PC-3 (cell line): ENCODE measurements at regions not wholly inside any gene's neighbourhood (a gene's known extent, or its start where the extent isn't known, plus 50 kb on each side); places are given as distances from the start of the nearest gene placed in this dataset.

Experiments
- ATAC-seq: fragments of 200-7000 bp; cut with Tn5 transposase; 2 replicates; pipeline ENCODE4 v1.9.1; 2020; ENCODE audit warnings: mild to moderate bottlenecking, moderate library complexity
- BruUV-seq: library from RNA; stranded (reverse); fragments of 400-500 nt; replicated peaks from 2 replicates; lab custom pipeline; 2021; lab: Mats Ljungman, UMichigan
- CTCF ChIA-PET: fragments of 300-600 bp; sonication (Branson Sonifier 250); formaldehyde crosslinking; loops from one replicate; lab custom pipeline; 2022; ENCODE audit warnings: antibody characterized with exemption; lab: Charles Lee
- POLR2A ChIA-PET: fragments of 300-600 bp; sonication (Branson Sonifier 250); formaldehyde crosslinking; loops from one replicate; lab custom pipeline; 2022; ENCODE audit warnings: antibody characterized with exemption; ENCODE audit not compliant: unreplicated experiment; lab: Charles Lee
- DNase-seq: peaks from one replicate; pipeline ENCODE4 v3.0.0-alpha.2; 2015
- H2AFZ ChIP-seq: fragments of 300-600 bp; sonication (generic); 2 replicates; pipeline ENCODE4 v1.6.0; 2016; ENCODE audit warnings: antibody characterized with exemption, low read length
- H3F3A ChIP-seq: fragments of 300-600 bp; sonication (generic); one replicate; pipeline ENCODE4 v1.6.0; 2017; ENCODE audit warnings: antibody characterized with exemption, low read length, control low read depth, mild to moderate bottlenecking; ENCODE audit not compliant: unreplicated experiment
- H3K27ac ChIP-seq: fragments of 300-600 bp; sonication (generic); 2 replicates; pipeline ENCODE4 v1.5.1; 2016; ENCODE audit warnings: mild to moderate bottlenecking, low read length
- H3K27me3 ChIP-seq: fragments of 300-600 bp; sonication (generic); 2 replicates; pipeline ENCODE4 v1.6.1; 2016; ENCODE audit warnings: low read length, mixed read lengths
- H3K36me3 ChIP-seq: fragments of 300-600 bp; sonication (generic); 2 replicates; pipeline ENCODE4 v1.6.1; 2016; ENCODE audit warnings: low read depth, mixed run types, low read length, mixed read lengths
- H3K4me1 ChIP-seq: fragments of 300-600 bp; sonication (generic); 2 replicates; pipeline ENCODE4 v1.5.1; 2016; ENCODE audit warnings: low read length; ENCODE audit not compliant: insufficient read depth
- H3K4me2 ChIP-seq: fragments of 300-600 bp; sonication (generic); 2 replicates; pipeline ENCODE4 v1.6.0; 2016; ENCODE audit warnings: low read length
- H3K4me3 ChIP-seq: fragments of 300-600 bp; sonication (generic); 2 replicates; pipeline ENCODE4 v1.5.1; 2016; ENCODE audit warnings: mild to moderate bottlenecking, low read length, mixed read lengths
- H3K79me2 ChIP-seq: fragments of 300-600 bp; sonication (generic); 2 replicates; pipeline ENCODE4 v1.6.1; 2017; ENCODE audit warnings: low read length, mixed read lengths
- H3K9ac ChIP-seq: fragments of 300-600 bp; sonication (generic); 2 replicates; pipeline ENCODE4 v1.6.0; 2016; ENCODE audit warnings: mild to moderate bottlenecking, low read length
- H3K9me2 ChIP-seq: fragments of 300-600 bp; sonication (generic); replicated peaks from 2 replicates; pipeline ENCODE4 v1.6.1; 2016; ENCODE audit warnings: mixed run types, low read length, mixed read lengths
- H3K9me3 ChIP-seq: fragments of 300-600 bp; sonication (generic); 2 replicates; pipeline ENCODE4 v1.6.1; 2016; ENCODE audit warnings: low read length, mixed read lengths
- H4K20me1 ChIP-seq: fragments of 300-600 bp; sonication (generic); 2 replicates; pipeline ENCODE4 v1.6.1; 2016; ENCODE audit warnings: low read length, mixed read lengths
- EZH2 ChIP-seq: fragments of 300-600 bp; sonication (generic); IDR thresholded peaks from one replicate; pipeline ENCODE4 v1.6.1; 2017; ENCODE audit warnings: antibody characterized with exemption, mild to moderate bottlenecking, low read length; ENCODE audit not compliant: unreplicated experiment
- EZH2phosphoT487 ChIP-seq: fragments of 300-600 bp; sonication (generic); IDR thresholded peaks from 2 replicates; pipeline ENCODE4 v1.6.1; 2018; ENCODE audit warnings: mild to moderate bottlenecking, antibody characterized with exemption, low read length, borderline replicate concordance
- intact Hi-C: fragments of 100-400 bp; cut with micrococcal nuclease; formaldehyde crosslinking; loops from 2 replicates; pipeline ENCODE4 v1.9.0; 2023
- TF ChIP-seq, protein P1 (sequence below): fragments of 300-600 bp; sonication (generic); conservative IDR thresholded peaks from 2 replicates; pipeline ENCODE4 v1.5.1; 2017; ENCODE audit warnings: antibody characterized with exemption, low read depth, mild to moderate bottlenecking, low read length

DNA sequence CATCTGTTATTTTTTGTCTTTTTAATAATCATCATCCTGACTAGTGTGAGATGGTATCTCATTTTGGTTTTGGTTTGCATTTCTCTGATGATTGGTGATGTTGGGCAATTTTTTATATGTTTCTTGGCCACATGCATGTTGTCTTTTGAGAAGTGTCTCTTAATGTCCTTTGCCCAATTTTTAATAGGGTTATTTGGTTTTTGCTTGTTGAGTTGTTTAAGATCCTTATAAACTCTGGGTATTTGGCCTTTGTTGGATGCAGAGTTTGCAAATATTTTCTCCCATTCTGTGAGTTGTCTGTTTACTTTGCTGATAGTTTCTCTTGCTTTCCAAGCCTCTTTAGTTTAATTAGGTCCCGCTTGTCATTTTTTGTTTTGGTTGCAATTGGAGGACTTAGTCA is 152.1 kb upstream of the MED14 start:
- intact Hi-C loops = no loop called here
- Histone ChIP-seq H3K9me2 (no peaks in the 10 kb centered on the region), H3K9ac (no peak overlapping the region), H3K36me3 (no peaks in the 10 kb centered on the region), H3K27me3 (no peaks in the 10 kb centered on the region), H3K4me1 (peaks cover 14% of the 10 kb centered on the region; the same call in 1 of the 2 replicates), H3K4me2 (peak overlapping the region; percentile 27), H3F3A (no peaks in the 10 kb centered on the region), H4K20me1 (no peaks in the 10 kb centered on the region), H3K27ac (no peak overlapping the region), H2AFZ (no peak overlapping the region), H3K4me3 (no peak overlapping the region), H3K79me2 (no peaks in the 10 kb centered on the region), H3K9me3 (no peaks in the 10 kb centered on the region)
- no TSS peak for BruUV-seq
- TF ChIP-seq EZH2 = no peak
- TF ChIP-seq, protein P1, sequence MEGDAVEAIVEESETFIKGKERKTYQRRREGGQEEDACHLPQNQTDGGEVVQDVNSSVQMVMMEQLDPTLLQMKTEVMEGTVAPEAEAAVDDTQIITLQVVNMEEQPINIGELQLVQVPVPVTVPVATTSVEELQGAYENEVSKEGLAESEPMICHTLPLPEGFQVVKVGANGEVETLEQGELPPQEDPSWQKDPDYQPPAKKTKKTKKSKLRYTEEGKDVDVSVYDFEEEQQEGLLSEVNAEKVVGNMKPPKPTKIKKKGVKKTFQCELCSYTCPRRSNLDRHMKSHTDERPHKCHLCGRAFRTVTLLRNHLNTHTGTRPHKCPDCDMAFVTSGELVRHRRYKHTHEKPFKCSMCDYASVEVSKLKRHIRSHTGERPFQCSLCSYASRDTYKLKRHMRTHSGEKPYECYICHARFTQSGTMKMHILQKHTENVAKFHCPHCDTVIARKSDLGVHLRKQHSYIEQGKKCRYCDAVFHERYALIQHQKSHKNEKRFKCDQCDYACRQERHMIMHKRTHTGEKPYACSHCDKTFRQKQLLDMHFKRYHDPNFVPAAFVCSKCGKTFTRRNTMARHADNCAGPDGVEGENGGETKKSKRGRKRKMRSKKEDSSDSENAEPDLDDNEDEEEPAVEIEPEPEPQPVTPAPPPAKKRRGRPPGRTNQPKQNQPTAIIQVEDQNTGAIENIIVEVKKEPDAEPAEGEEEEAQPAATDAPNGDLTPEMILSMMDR = no peak
- no peak for TF ChIP-seq EZH2phosphoT487
- peak; percentile 34 for DNase-seq
- ChIA-PET CTCF (no interaction called here), POLR2A (no interaction called here)
- peak; percentile 55 for ATAC-seq

DNA sequence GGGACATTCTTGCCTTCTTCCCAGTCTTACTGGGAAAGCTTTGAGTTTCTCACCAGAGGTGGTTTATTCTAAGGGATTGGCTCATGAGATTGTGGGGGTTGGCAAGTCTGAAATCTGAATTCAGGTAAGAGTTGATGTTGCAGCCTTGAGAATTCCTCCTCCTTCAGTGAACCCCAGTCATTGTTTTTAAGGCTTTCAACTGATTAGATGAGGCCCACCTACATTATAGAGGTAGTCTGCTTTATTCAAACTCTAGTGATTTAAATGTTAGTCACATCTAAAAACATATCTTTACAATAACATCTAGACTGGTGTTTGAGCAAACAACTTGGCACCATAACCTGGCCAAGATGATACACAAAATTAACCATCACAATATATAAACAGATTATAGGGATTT is 156.5 kb upstream of the MED14 start:
- H3F3A ChIP-seq = no peaks in the 10 kb centered on the region
- H3K27ac ChIP-seq = no peak overlapping the region
- no peaks in the 10 kb centered on the region for H4K20me1 ChIP-seq
- no TSS peak for BruUV-seq
- ATAC-seq = no peak
- H3K9ac ChIP-seq = no peak overlapping the region
- intact Hi-C loops = loop anchor here (10.0 kb wide), 1 partner anchor 123 kb away; no protein-coding TSS in a partner anchor
- H3K36me3 ChIP-seq = no peaks in the 10 kb centered on the region
- H3K9me3 ChIP-seq = no peaks in the 10 kb centered on the region
- no peak overlapping the region for H3K4me3 ChIP-seq
- ChIA-PET CTCF (no interaction called here), POLR2A (no interaction called here)
- DNase-seq = no peak
- H3K79me2 ChIP-seq = no peaks in the 10 kb centered on the region
- TF ChIP-seq EZH2 = no peak
- TF ChIP-seq, protein P1 = no peak
- TF ChIP-seq EZH2phosphoT487 = no peak
- H3K4me2 ChIP-seq = no peak overlapping the region
- H3K4me1 ChIP-seq = peaks cover 23% of the 10 kb centered on the region
- no peaks in the 10 kb centered on the region for H3K27me3 ChIP-seq
- no peaks in the 10 kb centered on the region for H3K9me2 ChIP-seq
- H2AFZ ChIP-seq = no peak overlapping the region

DNA sequence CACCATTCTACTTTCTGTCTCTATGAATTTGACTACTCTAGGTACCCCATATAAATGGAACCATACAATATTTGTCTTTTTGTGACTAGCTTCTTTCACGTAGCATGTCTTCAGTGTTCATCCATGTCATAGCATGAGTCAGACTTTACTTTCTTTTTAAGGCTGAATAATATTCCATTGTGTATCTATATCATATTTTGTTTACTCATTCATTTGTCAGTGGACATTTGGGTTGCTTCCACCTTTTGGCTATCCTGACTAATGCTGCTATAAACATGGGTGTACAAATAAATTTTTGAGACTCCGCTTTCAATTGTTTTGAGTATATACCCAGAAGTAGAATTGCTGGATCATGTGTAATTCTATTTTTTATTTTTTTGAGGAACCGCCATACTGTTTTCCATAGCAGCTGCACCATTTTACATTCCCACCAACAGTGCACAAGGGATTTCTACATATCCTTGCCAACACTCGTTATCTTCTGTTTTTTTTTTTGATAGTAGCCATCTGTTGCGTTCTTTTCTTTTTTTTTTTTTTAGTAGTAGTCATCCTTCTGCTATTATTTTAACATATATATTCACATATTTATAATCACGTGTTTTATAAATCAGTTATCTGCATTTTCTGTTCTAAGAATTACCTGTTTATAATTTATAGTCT is 158.0 kb upstream of the MED14 start:
- DNase-seq = peak; percentile 80
- TF ChIP-seq, protein P1 = no peak
- TF ChIP-seq EZH2phosphoT487 (no peak), EZH2 (no peak)
- H3K4me2 ChIP-seq = no peak overlapping the region
- no peaks in the 10 kb centered on the region for H3K27me3 ChIP-seq
- no peaks in the 10 kb centered on the region for H3F3A ChIP-seq
- intact Hi-C loops = loop anchor here (10.0 kb wide), 1 partner anchor 121 kb away; no protein-coding TSS in a partner anchor
- ATAC-seq = peak; percentile 76
- H3K9me3 ChIP-seq = no peaks in the 10 kb centered on the region
- peak overlapping the region; percentile 83 for H3K27ac ChIP-seq
- no peaks in the 10 kb centered on the region for H4K20me1 ChIP-seq
- no peaks in the 10 kb centered on the region for H3K79me2 ChIP-seq
- ChIA-PET CTCF (no interaction called here), POLR2A (no interaction called here)
- no peaks in the 10 kb centered on the region for H3K36me3 ChIP-seq
- no peaks in the 10 kb centered on the region for H3K9me2 ChIP-seq
- peaks cover 19% of the 10 kb centered on the region for H3K4me1 ChIP-seq
- BruUV-seq = no TSS peak
- H2AFZ ChIP-seq = no peak overlapping the region
- H3K4me3 ChIP-seq = no peak overlapping the region
- H3K9ac ChIP-seq = no peak overlapping the region
